ENCODE measurements at regions not wholly inside any gene's neighbourhood (a gene's known extent, or its start where the extent isn't known, plus 50 kb on each side); places are given as distances from the start of the nearest gene placed in this dataset.
A peak's percentile ranks its signal among the peaks of the same experiment; 100 is the strongest.

- Mint-ChIP-seq H3K27me3 (ENCODE audit: low read depth) (no peaks in the 10 kb centered on the region), H3K4me1 (peaks cover 34 to 35% of the 10 kb centered on the region in 2 experiments), H3K36me3 (ENCODE audit: insufficient read depth in 1 of 3, low read depth in 3 of 3) (no peaks in the 10 kb centered on the region), H3K4me3 (no peak overlapping the region), H3K9me3 (no peaks in the 10 kb centered on the region; a peak in 1 of 5 replicates), H3K27ac (peak overlapping the region in 2 of 3 experiments; percentile 15 to 77; a peak in 3 of 7 replicates)
- Histone ChIP-seq H3K4me1 (ENCODE audit: insufficient read depth, low read length) (no peaks in the 10 kb centered on the region; the same call in 1 of the 2 replicates), H2AK5ac (ENCODE audit: insufficient read length, low read length) (no peak overlapping the region), H3K9me3 (ENCODE audit: control insufficient read depth, low read depth, low read length) (no peaks in the 10 kb centered on the region), H4K91ac (ENCODE audit: insufficient read length, low read depth, low read length) (no peak overlapping the region), H4K5ac (ENCODE audit: insufficient read length, low read depth, low read length) (no peak overlapping the region), H3K4ac (ENCODE audit: low read depth, low read length) (no peak overlapping the region), H3K23me2 (ENCODE audit: insufficient read length, low read depth, low read length, poor library complexity, severe bottlenecking) (no peaks in the 10 kb centered on the region), H3K56ac (ENCODE audit: insufficient read length, low read depth, low read length) (no peak overlapping the region), H3K14ac (ENCODE audit: insufficient read depth, low read length) (no peak overlapping the region), H3K23ac (ENCODE audit: insufficient read length, low read depth, low read length) (no peak overlapping the region), H3K18ac (ENCODE audit: insufficient read length, low read depth, low read length) (no peak overlapping the region), H2BK120ac (ENCODE audit: low read depth, low read length, poor library complexity, severe bottlenecking) (no peak overlapping the region), H3K79me1 (ENCODE audit: insufficient read depth, low read depth, low read length, poor library complexity, severe bottlenecking) (no peaks in the 10 kb centered on the region), H4K20me1 (ENCODE audit: control insufficient read depth, insufficient read depth, insufficient read length) (no peaks in the 10 kb centered on the region), H4K8ac (replicated peaks; ENCODE audit: insufficient read length, low read depth, low read length) (no peak overlapping the region), H3K79me2 (ENCODE audit: insufficient read depth, low read length) (no peaks in the 10 kb centered on the region), H3T11ph (ENCODE audit: low read length) (no peak overlapping the region), H3K27ac (ENCODE audit: insufficient read length, low read depth, low read length) (no peak overlapping the region), H2AFZ (ENCODE audit: low read length) (no peak overlapping the region), H2BK20ac (ENCODE audit: low read depth, low read length, poor library complexity, severe bottlenecking) (no peak overlapping the region), H2BK15ac (ENCODE audit: low read depth, low read length) (no peak overlapping the region), H2BK12ac (ENCODE audit: insufficient read length, low read depth, low read length) (no peak overlapping the region), H3K9ac (ENCODE audit: extremely low read depth, insufficient read length, low read length) (no peak overlapping the region), H3K27me3 (ENCODE audit: insufficient read depth, low read length) (no peaks in the 10 kb centered on the region), H2BK5ac (ENCODE audit: insufficient read length, low read length) (no peak overlapping the region), H3K4me2 (ENCODE audit: insufficient read depth, insufficient read length, low read length) (no peak overlapping the region)
- no peak for DNase-seq
- no CpG with 5 or more reads among the region's 3 CpGs for WGBS (ENCODE audit: extremely low coverage, insufficient read length, low lambda C conversion rate)
- no peak for TF ChIP-seq CTCF (conservative IDR thresholded peaks at IDR 0.05)
Observed at GRCh38 chr6:163958646-163959045, 544.1 kb downstream of the QKI start.

Data from H9 (cell line).